NCI-H82 treated with DMSO at 0.1 percent for 48 hours (cell line): ENCODE measurements at regions not wholly inside any gene's neighbourhood (a gene's known extent, or its start where the extent isn't known, plus 50 kb on each side); places are given as distances from the start of the nearest gene placed in this dataset.

Source experiments
- DNase-seq: peaks from one replicate; lab custom pipeline; 2025; ENCODE audit not compliant: unreplicated experiment; lab: John Stamatoyannopoulos, UW

DNA sequence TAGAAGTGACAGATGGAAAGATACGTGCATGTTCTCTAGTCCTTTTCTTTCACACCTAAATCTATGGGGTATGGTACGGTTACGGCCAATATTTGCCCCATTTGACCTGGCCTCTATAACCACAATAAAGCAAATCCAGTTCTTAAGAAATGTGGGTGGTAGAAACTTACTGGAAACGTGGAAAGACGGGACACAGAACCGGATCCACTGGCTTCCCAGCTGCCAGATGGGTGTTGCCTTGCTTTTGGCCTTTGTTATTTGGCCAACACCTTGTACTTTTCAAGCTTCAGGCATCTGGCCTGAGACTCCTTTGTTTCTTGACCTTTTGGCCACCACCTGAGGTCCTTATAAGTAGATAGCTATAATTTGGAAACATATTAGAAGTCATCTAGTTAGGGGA, 635.9 kb downstream of the SLC4A3 start:
- DNase-seq, result no peak

DNA sequence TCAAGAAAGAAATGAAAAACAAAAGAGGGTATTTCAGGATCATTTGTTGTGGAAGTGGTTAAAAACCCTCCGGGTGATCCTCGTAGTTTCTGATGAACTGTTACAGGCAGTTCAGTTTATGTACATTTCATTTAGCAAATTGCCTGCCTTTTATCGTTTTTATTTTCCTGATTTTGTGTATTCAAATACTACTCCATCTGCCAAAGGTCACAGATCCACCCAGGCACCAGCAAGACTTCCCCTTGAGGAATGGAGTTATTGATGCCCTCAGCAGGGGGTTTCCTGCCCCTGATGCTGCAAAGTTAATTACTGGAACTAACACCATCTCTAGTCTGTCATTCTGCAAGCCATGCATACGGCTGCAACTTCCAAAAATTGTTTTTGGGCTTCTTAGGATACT, 641.9 kb downstream of the SLC4A3 start:
- no peak for DNase-seq

DNA sequence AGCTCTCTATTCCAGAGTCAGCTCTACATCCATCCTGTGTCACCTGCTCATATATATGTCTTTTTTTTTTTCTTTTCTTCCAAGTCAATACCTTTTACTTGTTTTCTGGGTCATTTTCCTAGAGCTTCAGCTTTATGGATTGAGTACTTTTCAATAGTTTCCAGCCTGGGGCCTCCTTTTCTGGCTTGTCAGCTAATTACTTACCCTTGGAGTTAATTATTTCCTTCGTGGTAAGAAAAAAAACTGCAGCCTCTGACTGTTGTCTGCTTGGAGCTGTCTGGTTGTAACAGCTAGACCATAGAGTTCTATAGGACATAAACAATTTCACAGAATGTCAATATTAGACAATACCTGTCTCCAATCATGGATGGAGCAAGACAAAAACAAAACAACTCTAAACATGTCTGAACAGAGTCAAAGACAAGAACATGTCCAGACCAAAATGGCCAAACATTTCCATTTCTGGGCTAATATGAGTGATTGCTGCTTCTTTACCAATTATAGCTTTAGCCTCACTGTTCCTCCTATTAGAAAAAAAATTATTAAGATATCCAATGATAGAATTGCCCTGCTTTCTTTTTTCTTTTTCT, 643.1 kb downstream of the SLC4A3 start:
- DNase-seq, result no peak

DNA sequence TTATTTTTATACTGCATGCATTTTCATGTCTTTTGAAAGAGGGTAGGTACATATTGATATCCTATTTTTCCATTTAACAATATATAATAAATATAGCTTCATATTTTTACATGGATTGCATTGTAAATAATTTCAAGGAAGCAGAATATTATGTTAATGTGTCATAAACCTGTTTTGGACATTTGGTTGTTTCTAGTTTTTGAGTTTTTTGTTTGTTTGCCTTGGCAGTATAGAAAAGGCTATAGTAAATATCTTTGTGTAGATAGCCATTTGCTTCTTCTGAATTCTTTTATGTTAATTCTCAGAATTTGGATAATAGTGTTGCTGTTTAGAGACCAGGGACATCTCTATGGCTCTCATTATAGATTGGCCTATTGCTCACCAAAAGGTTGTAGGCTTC, 645.2 kb downstream of the SLC4A3 start:
- no peak for DNase-seq

DNA sequence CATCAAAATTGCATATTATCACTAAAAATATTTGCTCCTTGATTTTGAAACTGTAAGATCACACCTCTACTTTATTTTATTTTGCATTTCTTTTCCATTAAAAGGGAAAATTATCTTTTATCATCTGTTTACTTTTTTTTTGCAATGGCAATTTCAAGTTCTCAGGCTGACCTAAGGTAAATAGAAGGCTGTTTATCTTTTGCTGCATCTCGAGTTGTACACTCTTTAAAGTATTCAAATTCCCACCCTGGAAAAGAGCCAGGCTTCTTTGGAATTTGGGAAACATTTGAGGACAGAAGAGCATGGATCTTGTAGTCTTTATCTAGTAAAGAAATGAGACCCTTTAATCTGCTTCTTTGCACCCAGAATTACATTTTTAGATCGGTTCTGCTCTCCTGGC, 645.7 kb downstream of the SLC4A3 start:
- no peak for DNase-seq

DNA sequence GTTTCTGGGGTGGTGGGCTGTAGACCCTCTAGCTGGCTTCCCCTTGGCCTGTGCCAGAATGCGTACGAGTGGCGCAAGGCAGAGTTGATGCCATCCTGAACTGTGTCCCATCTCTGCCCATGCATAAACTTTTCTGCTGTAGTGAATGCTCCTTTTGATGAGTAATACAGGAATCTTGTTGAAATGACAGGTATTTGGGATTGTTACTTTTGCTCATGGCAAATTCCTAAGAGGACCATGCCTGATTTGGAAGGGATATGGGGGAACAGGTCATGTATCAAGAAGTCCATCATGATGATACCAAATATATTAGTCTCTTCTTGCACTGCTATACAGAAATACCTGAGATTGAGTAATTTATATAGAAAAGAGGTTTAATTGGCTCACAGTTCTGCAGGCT, 648.0 kb downstream of the SLC4A3 start:
- DNase-seq, result no peak

DNA sequence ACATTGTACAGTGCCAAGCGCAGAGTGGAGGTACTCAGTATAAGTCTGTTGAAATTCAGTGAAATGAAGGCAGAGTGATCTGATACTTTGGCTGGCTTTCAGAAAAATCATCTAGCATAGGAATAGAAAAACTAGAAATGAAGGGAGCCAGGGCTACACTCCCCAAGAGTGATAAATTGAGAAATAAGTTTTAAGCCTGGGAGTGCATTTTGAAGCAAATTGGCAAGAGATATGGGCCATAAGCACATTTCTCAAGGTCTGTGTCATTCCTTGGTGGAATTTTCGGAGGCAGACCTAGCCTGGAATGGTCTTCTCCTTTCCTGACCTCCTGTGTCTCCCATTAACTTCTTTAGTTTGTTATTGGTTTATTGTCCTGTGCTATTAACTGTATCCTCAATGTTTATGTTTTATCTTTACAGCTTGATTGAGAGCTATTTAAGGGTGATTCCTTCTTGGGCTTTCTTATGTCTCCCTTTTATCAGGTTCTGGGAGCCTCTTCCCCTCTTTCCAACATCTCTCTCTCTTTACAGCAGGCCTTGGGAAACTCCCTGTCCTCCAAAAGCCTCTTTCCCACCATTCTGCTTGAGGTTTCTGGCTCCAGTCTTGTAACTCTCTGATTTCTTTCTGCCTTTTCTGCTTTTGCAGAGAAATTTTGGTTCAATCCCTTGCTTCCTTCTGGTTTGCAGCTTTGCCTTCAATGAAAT, 649.5 kb downstream of the SLC4A3 start:
- no peak for DNase-seq

DNA sequence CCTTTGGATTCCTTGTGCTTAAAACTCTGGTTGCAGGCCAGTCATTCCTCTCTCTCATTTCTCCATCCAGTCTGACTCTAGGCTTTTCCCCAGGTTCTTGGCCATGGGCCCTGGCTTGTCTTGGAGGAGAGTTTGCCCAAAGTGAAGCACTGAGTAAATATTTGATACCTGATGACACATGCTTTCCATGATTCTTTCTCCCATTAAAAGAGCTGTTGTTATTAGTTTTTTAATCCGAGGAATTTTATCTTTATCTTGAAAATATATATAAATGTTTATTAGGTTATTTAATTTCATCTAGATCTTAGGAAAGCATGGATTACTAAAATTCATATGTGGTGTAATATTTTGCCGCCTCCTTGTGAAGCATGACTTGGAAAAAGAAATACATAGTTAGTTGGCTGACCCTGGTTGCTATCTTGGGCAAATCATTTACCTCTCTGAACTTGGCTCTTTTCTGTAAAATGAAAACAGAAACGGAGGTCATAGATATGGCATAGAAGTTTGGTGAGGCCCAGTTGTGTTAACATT, 650.1 kb downstream of the SLC4A3 start:
- no peak for DNase-seq

DNA sequence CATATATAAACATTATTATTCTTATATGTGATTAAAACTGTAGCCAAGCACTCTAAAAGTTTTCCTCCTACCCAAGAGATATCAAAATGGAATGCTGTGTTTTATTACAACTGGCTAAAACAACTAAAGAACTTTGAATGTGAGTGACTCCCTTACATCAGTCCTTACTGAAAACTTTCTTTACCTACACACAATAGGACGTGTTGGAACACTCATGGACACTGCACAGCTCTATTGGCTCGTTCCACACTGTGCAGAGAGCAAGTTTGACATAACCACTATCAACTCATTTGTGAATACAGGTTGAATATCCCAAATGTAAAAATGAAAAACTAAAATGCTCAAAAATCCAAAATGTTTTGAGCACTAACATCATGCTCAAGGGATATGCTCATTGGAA, 650.6 kb downstream of the SLC4A3 start:
- DNase-seq, result no peak

DNA sequence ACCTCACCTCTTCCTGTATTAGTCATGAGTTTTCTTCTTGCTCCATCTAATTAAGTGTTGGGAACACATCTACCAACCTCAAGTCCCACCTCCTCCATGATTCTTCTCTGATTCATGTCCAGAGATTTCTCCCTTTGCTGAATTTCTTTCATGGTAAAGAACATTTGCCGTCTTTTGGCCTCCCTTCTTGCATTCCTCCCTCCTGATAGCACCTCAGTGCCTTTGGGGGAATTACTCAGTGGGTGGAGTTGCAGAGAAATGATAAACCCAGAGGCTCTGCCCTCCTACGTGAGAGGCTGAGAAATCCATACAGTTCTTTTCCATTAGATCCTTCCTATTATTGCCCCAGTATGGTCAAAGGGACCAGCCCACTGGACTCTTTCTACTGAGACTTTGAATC, 651.9 kb downstream of the SLC4A3 start:
- no peak for DNase-seq

DNA sequence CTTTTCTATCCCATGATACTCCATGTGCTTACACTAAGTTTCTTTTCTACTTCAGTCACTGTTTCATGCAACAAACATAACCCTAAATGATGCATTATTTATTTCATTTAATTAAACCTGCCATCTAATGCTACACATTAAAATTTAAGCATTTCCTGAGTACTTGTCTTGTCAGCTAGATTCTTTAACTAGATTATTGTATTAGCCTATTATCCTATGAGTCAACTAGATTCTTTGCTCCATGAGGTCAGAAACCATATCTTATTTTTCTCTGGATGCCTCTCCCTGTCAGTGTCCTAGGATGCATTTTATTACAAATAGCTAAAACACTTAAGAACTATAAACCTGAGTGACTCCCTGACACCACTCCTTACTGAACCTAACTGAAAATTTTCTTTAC, 652.4 kb downstream of the SLC4A3 start:
- DNase-seq, result no peak

DNA sequence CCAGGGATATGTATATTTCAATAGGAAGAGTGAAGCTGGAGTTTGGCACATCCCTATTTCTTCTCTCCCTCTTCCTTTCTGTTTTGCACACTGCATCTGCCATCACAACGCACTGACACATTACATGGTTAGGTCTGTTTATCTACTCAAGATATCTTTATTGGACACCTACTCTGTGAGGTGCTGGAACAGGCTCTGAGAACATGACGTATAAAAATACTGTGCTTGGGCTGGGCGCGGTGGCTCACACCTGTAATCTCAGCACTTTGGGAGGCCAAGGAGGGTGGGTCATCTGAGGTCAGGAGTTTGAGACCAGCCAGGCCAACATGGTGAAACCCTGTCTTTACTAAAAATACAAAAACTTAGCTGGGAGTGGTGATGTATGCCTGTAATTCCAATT, 653.3 kb downstream of the SLC4A3 start:
- no peak for DNase-seq

DNA sequence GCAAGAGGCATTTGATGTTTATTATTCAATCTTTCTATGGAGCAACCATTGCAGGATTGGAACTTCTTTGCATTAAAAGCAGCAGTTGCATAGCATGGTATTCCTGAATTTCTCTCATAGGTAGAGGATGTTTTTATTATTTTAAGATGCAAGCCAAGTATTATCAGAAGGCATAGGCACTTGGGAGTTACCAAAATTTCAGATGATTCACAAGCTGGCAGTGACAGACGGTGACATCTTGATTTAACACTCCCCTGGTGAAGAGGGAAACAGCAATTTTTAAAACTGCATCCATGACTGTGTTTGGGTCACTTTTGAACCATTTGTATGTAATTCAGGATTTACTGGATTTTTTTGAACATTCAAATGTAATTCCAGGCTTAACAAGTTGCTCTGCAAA, 654.3 kb downstream of the SLC4A3 start:
- no peak for DNase-seq

DNA sequence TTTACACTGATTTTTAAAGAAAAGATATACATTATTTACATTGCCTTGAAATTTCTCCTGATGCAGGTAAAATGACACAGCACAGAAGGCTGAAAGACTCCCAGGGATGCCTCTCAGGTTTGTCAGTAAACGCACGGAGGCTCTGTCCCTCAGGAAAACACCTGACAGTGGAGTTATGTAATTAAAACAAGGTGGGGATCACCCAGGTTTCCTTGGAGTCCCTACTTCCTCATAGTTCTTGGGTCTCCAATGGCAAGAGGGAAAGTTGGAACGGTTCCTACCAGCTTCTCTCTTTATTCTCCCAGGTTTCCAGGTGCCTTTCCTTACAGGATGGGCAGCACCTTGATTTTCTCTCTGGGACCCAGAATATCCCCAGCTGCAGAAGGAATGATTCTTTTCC, 654.8 kb downstream of the SLC4A3 start:
- no peak for DNase-seq

DNA sequence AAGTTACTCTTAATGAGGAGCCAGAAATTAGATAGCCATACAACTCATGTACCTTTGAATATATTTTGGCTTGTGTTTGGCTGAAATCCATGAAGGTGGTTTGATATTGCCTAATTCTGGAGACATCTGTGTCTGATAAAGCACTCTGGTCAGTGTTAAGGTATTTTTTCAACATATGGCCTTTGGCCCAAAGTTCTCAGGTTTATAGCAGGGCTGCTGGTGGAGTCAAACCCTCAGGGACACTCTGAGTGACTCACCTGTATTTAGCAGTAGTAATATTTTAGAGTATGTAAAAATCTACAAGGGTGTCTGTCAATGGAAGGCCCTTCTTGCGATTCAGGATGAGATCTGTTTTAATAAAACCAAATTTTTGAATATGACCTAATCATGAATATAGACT, 666.5 kb downstream of the SLC4A3 start:
- DNase-seq, result no peak

DNA sequence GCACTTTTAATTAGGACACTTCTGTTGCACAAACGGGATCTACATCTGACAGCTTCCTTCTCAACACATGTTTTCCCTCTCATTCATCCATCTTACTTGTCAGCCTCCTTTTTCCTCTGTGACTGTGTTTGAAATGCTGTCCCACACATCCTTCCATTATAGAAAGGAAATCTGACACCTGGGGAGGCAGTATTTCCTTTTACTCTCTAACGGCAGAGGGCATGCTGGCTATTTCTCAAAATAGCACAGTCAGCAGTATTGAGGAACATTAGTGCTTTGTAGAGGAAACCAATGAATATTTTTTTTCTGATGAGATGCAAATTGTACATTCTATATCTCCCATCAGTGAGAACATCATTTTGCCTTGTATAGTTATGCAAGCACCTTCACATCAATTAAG, 668.7 kb downstream of the SLC4A3 start:
- no peak for DNase-seq

DNA sequence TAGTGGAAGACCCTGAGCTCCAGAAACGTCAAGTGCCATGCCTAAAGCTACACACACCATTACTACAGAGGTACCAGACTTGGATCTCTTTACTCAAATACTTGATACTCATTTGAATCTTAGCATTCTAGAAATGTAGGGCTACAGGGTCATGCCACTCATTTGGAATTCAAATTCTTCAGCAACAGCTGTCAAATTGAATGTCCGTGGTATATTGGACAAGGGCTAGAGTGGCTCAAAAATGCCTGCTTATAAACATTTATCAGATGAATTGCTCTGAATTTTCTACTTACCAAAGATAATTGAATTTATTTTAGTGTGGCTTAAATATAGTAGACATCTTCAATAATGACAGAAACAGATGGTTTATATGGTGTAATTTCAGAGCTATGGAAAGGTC, 669.7 kb downstream of the SLC4A3 start:
- no peak for DNase-seq

DNA sequence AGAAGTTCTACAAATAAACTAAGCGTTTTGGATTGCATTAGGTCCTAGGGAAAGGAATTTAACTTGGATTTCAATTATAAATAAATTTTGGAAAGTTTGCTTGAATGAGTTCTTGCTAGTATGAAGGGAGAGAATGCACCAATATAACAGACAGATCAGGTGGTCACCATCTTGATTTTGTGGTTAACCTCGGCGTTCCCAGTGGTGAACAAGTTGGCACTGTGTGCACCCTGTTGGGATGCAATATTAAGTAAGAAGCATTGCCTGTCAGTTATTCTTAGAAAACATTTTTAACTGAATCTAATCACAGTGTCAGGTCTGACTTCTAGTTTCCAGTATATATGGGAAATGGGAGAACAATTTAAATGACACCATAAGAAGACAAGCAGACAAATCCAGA, 673.4 kb downstream of the SLC4A3 start:
- no peak for DNase-seq

DNA sequence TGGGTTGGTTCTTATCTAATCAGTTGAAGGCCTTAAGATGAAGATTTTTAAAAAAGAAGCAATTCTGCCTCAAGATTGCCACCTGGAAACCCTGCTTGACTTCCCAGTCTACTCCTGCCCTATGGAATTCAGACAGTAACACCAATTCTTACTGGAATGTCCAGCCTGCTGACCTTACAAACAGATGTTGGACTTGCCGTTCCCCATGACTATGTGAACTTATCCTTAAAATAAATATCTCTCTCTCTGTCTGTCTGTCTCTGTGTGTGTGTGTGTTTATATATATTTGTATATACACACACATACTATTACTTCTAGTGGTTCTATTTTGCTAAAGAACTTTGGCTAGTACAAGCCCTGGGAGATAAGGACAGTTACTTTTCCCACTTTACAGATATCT, 675.3 kb downstream of the SLC4A3 start:
- DNase-seq, result no peak

DNA sequence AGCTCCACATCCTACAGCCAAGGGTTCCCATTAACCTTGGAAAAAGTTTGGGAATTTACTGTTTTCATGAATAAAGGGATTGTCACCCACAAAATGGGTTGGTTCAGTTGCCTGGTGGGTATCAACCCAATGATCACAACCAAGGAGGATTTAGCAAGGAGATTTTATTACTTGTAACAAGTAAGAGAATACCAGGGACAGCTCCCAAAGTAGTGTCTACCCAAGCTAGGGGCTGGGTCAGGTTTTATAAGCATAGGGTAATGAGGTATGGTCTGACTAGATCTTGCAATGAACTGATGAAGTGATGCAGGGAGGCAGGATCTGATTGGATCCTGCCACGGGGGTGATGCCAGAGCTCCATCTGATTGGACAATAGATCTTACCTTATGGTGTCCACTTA, 681.8 kb downstream of the SLC4A3 start:
- DNase-seq, result no peak

DNA sequence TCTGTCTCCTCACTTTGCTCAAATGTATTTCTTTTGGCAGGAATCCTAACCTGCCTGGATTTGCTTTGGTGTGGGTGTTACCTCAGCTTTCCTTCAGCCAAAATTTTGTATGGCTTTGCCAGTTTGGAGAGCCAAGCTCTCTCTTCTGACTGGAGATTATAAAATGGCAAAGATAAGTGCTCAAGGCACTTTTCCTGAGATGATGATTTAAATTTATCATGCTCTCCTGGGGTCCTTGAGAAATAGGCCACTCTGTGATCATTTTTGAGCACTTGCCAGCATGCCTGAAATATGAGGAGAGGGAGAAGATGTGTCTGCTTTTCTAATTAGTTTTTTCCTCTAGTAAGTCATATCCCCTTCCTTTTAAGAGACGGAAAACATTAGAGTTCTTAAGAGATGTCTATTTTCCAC, 683.0 kb downstream of the SLC4A3 start:
- no peak for DNase-seq

DNA sequence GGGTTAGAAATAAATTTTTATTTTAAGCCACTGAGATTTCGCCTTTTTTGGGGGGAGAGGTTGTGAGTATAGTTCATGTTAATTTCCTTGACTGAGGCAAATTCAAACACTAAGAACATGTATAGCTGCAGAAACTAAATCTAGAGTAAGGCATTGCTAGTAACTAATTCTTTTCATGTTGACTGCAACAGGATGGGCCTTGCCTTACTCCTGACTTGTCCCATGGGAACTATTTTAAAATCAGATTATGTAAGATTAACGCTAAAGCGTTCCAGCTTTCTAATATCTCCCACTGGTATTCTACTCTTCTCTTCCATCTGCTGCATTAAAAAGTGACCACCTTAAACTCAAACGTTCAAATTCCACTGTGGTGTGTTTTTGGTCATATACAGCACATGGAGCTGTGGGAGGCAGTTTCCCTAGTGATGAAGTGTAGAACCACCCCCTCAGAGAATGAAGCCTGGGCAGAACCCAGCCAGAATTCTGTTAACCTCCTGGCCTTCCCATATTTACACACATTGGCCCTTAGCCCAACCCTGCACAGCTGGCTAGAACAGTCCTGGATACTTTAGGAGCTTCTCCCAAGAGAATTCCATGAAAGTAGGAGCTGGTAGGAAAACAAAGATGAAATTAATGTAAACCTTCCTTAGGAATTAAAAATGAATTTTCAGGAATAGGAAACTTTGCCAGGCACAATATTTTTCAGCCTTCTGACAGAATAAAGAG, 687.8 kb downstream of the SLC4A3 start:
- peak; percentile 85 for DNase-seq
